ENCODE measurements at regions not wholly inside any gene's neighbourhood (a gene's known extent, or its start where the extent isn't known, plus 50 kb on each side); places are given as distances from the start of the nearest gene placed in this dataset.
A peak's percentile ranks its signal among the peaks of the same experiment; 100 is the strongest.
"Not testable (repeated sequence)": the region's sequence is repeated elsewhere in the genome, so short reads cannot be mapped to it uniquely, and the experiment has no call there.

GRCh38 chr18:30451981-30452380, 590.6 kb downstream of the DSC3 start:
- no peak for DNase-seq

- no peak for DNase-seq
Observed at GRCh38 chr18:30450927-30451326, 591.6 kb downstream of the DSC3 start.

GRCh38 chr18:30446605-30447004, 595.9 kb downstream of the DSC3 start:
- DNase-seq = no peak

GRCh38 chr18:30444544-30444943, 598.0 kb downstream of the DSC3 start:
- DNase-seq = no peak

- no peak for DNase-seq
Observed at GRCh38 chr18:30440351-30440750, 602.2 kb downstream of the DSC3 start.

GRCh38 chr18:30439174-30439573, 603.4 kb downstream of the DSC3 start:
- no peak for DNase-seq

- DNase-seq = no peak
Observed at GRCh38 chr18:30432349-30432748, 610.2 kb downstream of the DSC3 start.

GRCh38 chr18:30419399-30419798, 623.1 kb downstream of the DSC3 start:
- DNase-seq = not testable (repeated sequence)

- DNase-seq = no peak
Observed at GRCh38 chr18:30415903-30416302, 626.6 kb downstream of the DSC3 start.

GRCh38 chr18:30409120-30409519, 633.4 kb downstream of the DSC3 start:
- no peak for DNase-seq

GRCh38 chr18:30406728-30407127, 635.8 kb downstream of the DSC3 start:
- DNase-seq = no peak

- DNase-seq = no peak
Observed at GRCh38 chr18:30405038-30405437, 637.5 kb downstream of the DSC3 start.

- no peak for DNase-seq
Observed at GRCh38 chr18:30404422-30404821, 638.1 kb downstream of the DSC3 start.

GRCh38 chr18:30403278-30403677, 639.3 kb downstream of the DSC3 start:
- no peak for DNase-seq

GRCh38 chr18:30387401-30387800, 655.1 kb downstream of the DSC3 start:
- no peak for DNase-seq

GRCh38 chr18:30386624-30387023, 655.9 kb downstream of the DSC3 start:
- DNase-seq = no peak

GRCh38 chr18:30385684-30386083, 656.9 kb downstream of the DSC3 start:
- no peak for DNase-seq

- no peak for DNase-seq
Observed at GRCh38 chr18:30381826-30382225, 660.7 kb downstream of the DSC3 start.

GRCh38 chr18:30378097-30378496, 664.4 kb downstream of the DSC3 start:
- no peak for DNase-seq

- no peak for DNase-seq
Observed at GRCh38 chr18:30376515-30376914, 666.0 kb downstream of the DSC3 start.

- no peak for DNase-seq
Observed at GRCh38 chr18:30361864-30362540, 680.5 kb downstream of the DSC3 start.

- DNase-seq = no peak
Observed at GRCh38 chr18:30359521-30359920, 683.0 kb downstream of the DSC3 start.

- peak in 1 of 51 donors; percentile 28 for DNase-seq
Observed at GRCh38 chr18:30358555-30358954, 684.0 kb downstream of the DSC3 start.

- DNase-seq = no peak
Observed at GRCh38 chr18:30352551-30353168, 689.9 kb downstream of the DSC3 start.
